Right lobe of liver (tissue), 6 donors: ENCODE measurements at regions not wholly inside any gene's neighbourhood (a gene's known extent, or its start where the extent isn't known, plus 50 kb on each side); places are given as distances from the start of the nearest gene placed in this dataset.
A peak's percentile ranks its signal among the peaks of the same experiment; 100 is the strongest.

Source experiments
- ATAC-seq, 4 donors: fragments of 200-7000 bp; cut with Tn5 transposase; one replicate each; pipeline ENCODE4 v1.9.1; 2020; ENCODE audit warnings: mild to moderate bottlenecking in 4 of 4, moderate library complexity in 4 of 4
- DNase-seq, 3 donors: peaks; one replicate each; pipeline ENCODE4 v3.0.0-alpha.2; 2020
- H3K27ac ChIP-seq, 3 donors: fragments of 200-600 bp; one replicate each; pipeline ENCODE4 v1.8.0; 2022
- H3K27me3 ChIP-seq, 2 donors: fragments of 200-600 bp; one replicate each; pipeline ENCODE4 v1.8.0; 2022
- H3K36me3 ChIP-seq, 4 donors: fragments of 200-600 bp; sonication (generic) in 1 of 4; one replicate each; pipeline versions ENCODE4 v1.5.1 to v1.8.0; 2017 to 2022; ENCODE audit warnings: control low read depth in 1 of 4
- H3K4me1 ChIP-seq, 4 donors: fragments of 200-600 bp; sonication (generic) in 1 of 4; one replicate each; pipeline versions ENCODE4 v1.5.1 to v1.8.0; 2017 to 2022; ENCODE audit warnings: control low read depth in 1 of 4
- H3K4me3 ChIP-seq, 3 donors: fragments of 200-600 bp; one replicate each; pipeline ENCODE4 v1.8.0; 2022
- H3K9me3 ChIP-seq, 4 donors: fragments of 200-600 bp; sonication (generic) in 1 of 4; one replicate each; pipeline versions ENCODE4 v1.5.1 to v1.8.0; 2017 to 2022; ENCODE audit warnings: control low read depth in 1 of 4
- CTCF ChIP-seq, 4 donors: fragments of 200-600 bp in 3 of 4; fragments of 450-650 bp in 1 of 4; IDR thresholded peaks; one replicate each; pipeline versions ENCODE4 v1.5.1 to v1.8.0; 2016 to 2022; ENCODE audit warnings: antibody characterized with exemption in 4 of 4, mild to moderate bottlenecking in 2 of 4
- POLR2A ChIP-seq: fragments of 450-650 bp; IDR thresholded peaks from one replicate; pipeline ENCODE4 v1.6.1; 2017; ENCODE audit warnings: antibody characterized with exemption, mild to moderate bottlenecking
- WGBS: methylation state at CpG from one replicate; pipeline ENCODE4 v1.1.6; 2018; ENCODE audit warnings: low coverage, low lambda C conversion rate; ENCODE audit not compliant: insufficient coverage; ENCODE audit errors: missing lambda C conversion rate; 5-methylcytosine and 5-hydroxymethylcytosine counted together
- intact Hi-C, 2 donors: fragments of 100-400 bp; cut with DNase I; formaldehyde crosslinking; loops; one replicate each; pipeline versions ENCODE4 v1.11.2 to v1.14.1; 2022
- donor health status: DM: no; HTN: yes; CAD: no.
- donor health status: DM: no; HTN: no; CAD: no.
- donor health status: DM: no; HTN: no; CAD: no.
- donor health status: DM: no; HTN: yes; CAD: no.
- donor health status: DM: no; HTN: yes; CAD: no.

GRCh38 chr9:85431339-85432102, 310.2 kb downstream of the AGTPBP1 start:
- DNase-seq (no peak), ATAC-seq (peak in 2 of 4 donors; percentile 47 to 59)
- Histone ChIP-seq H3K9me3 (no peaks in the 10 kb centered on the region), H3K36me3 (no peaks in the 10 kb centered on the region), H3K4me1 (no peaks in the 10 kb centered on the region), H3K27me3 (no peaks in the 10 kb centered on the region), H3K27ac (no peak overlapping the region), H3K4me3 (no peak overlapping the region)
- WGBS: 17% methylated on average over 2 of the region's 3 CpGs
- intact Hi-C loops: no loop called here
- TF ChIP-seq POLR2A (no peak), CTCF (IDR thresholded peaks at IDR 0.05) (no peak)

GRCh38 chr9:85430659-85431338, 311.0 kb downstream of the AGTPBP1 start:
- DNase-seq: no peak
- WGBS: 65% methylated on average over 10 of the region's 18 CpGs
- no peak for ATAC-seq

GRCh38 chr9:85428230-85428629, 313.5 kb downstream of the AGTPBP1 start:
- H3K4me1 ChIP-seq: no peaks in the 10 kb centered on the region
- H3K36me3 ChIP-seq: no peaks in the 10 kb centered on the region
- 42% methylated on average over 6 of the region's 6 CpGs for WGBS
- no peak overlapping the region for H3K27ac ChIP-seq
- DNase-seq (no peak), ATAC-seq (no peak)
- H3K4me3 ChIP-seq: no peak overlapping the region
- intact Hi-C loops: no loop called here
- TF ChIP-seq CTCF (IDR thresholded peaks at IDR 0.05): no peak
- TF ChIP-seq POLR2A: no peak
- H3K27me3 ChIP-seq: no peaks in the 10 kb centered on the region
- H3K9me3 ChIP-seq: no peaks in the 10 kb centered on the region

More at GRCh38 chr9:85430659-85431338, 311.0 kb downstream of the AGTPBP1 start:
- TF ChIP-seq CTCF (IDR thresholded peaks at IDR 0.05): no peak
- TF ChIP-seq POLR2A: no peak
- Histone ChIP-seq H3K4me1 (no peaks in the 10 kb centered on the region), H3K36me3 (no peaks in the 10 kb centered on the region), H3K4me3 (no peak overlapping the region), H3K27ac (no peak overlapping the region), H3K27me3 (no peaks in the 10 kb centered on the region), H3K9me3 (no peaks in the 10 kb centered on the region)
- intact Hi-C loops: no loop called here

- 64% methylated on average over 8 of the region's 8 CpGs for WGBS
- Histone ChIP-seq H3K36me3 (no peaks in the 10 kb centered on the region), H3K27me3 (no peaks in the 10 kb centered on the region), H3K4me3 (no peak overlapping the region), H3K4me1 (no peaks in the 10 kb centered on the region), H3K9me3 (no peaks in the 10 kb centered on the region), H3K27ac (no peak overlapping the region)
- ATAC-seq (no peak), DNase-seq (no peak)
- TF ChIP-seq CTCF (IDR thresholded peaks at IDR 0.05) (no peak), POLR2A (no peak)
- intact Hi-C loops: no loop called here
These were observed 314.0 kb downstream of the AGTPBP1 start for GRCh38 chr9:85427772-85428171.
